ENCODE measurements at regions not wholly inside any gene's neighbourhood (a gene's known extent, or its start where the extent isn't known, plus 50 kb on each side); places are given as distances from the start of the nearest gene placed in this dataset.

GRCh38 chr5:10168254-10168653, 81.4 kb downstream of the ATPSCKMT start:
- TF ChIP-seq ZBTB7A (CRISPR knock-in tag; IDR thresholded peaks at IDR 0.05) (no peak), ZNF317 (CRISPR knock-in tag; IDR thresholded peaks at IDR 0.05) (no peak), TP53 (CRISPR knock-in tag; conservative IDR thresholded peaks at IDR 0.05) (no peak), BHLHE40 (IDR thresholded peaks at IDR 0.05; ENCODE audit: low read length) (no peak), TCF7 (IDR thresholded peaks at IDR 0.05; ENCODE audit: low read depth) (no peak), SNRNP70 (IDR thresholded peaks at IDR 0.05; ENCODE audit: low read depth, low read length) (no peak), EP300 (IDR thresholded peaks at IDR 0.05; ENCODE audit: low read depth in 2 of 2, low read length in 2 of 2) (no peak), EP300 (CRISPR knock-in tag; IDR thresholded peaks at IDR 0.05; ENCODE audit: borderline replicate concordance) (no peak), ETS1 (CRISPR knock-in tag; IDR thresholded peaks at IDR 0.05) (no peak)
